ENCODE measurements at regions not wholly inside any gene's neighbourhood (a gene's known extent, or its start where the extent isn't known, plus 50 kb on each side); places are given as distances from the start of the nearest gene placed in this dataset.

DNA sequence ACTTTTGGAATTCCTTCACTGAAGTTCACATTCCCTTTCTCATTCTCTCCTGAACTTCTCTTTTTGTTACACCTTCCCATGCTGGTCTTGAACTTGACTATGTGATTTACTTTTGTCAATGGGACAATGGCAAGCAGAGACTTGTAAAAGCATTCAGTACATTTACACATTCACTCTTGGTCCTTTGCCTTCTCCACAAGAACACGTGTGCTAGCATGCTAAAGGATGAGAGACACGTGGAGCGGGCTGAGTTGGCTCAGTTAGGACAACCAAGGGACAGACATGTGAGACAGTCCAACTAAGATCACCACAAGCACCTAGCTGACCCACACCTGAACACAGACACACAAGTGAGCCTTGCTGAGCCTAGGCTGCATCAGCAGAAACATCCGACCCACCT, 91.3 kb upstream of the PAK5 start:
- H3K27me3 ChIP-seq (ENCODE audit: control insufficient read depth in 2 of 2, insufficient read depth in 2 of 2, low read length in 2 of 2): no peaks in the 10 kb centered on the region
- CTCF ChIA-PET (ENCODE audit: low intra/inter-chr PET ratio): no interaction called here
- no peaks in the 10 kb centered on the region for H3K4me1 ChIP-seq (replicated peaks in 1 of 2; ENCODE audit: control insufficient read depth in 2 of 2, insufficient read depth in 2 of 2, low read length in 2 of 2)
- POLR2A ChIA-PET: no interaction called here
- no peaks in the 10 kb centered on the region for H3K9me3 ChIP-seq (replicated peaks; ENCODE audit: control insufficient read depth, insufficient read depth, low read depth, low read length)
- H3K9ac ChIP-seq (ENCODE audit: insufficient read depth in 1 of 2, low read depth in 2 of 2, low read length in 2 of 2): no peak overlapping the region
- FAIRE-seq (no peak), DNase-seq (ENCODE audit: extremely low read depth in 1 of 4, low spot score in 3 of 4) (no peak), ATAC-seq (no peak)
- no peaks in the 10 kb centered on the region for H3K79me2 ChIP-seq (ENCODE audit: control insufficient read depth, insufficient read depth, low read length)
- TF ChIP-seq MLLT1 (IDR thresholded peaks at IDR 0.05): no peak
- no peak for TF ChIP-seq GTF2F1 (IDR thresholded peaks at IDR 0.05; ENCODE audit: low read depth, low read length)
- TF ChIP-seq HMG20B (CRISPR knock-in tag; IDR thresholded peaks at IDR 0.05): no peak
- H2AFZ ChIP-seq (ENCODE audit: low read depth, low read length): no peak overlapping the region
- H3K4me2 ChIP-seq (ENCODE audit: insufficient read depth, low read length): no peak overlapping the region
- no TSS peak for BruUV-seq (replicated peaks)
- in situ Hi-C loops (cut with MboI) (no loop called here), intact Hi-C loops (cut with micrococcal nuclease) (no loop called here)
- H3K27ac ChIP-seq (ENCODE audit: extremely low read depth, low read depth, low read length): no peak overlapping the region
- no peak overlapping the region for H3K4me3 ChIP-seq
- H3K36me3 ChIP-seq (ENCODE audit: control insufficient read depth, insufficient read depth, low read length): no peaks in the 10 kb centered on the region
- H4K20me1 ChIP-seq (replicated peaks; ENCODE audit: control insufficient read depth, insufficient read depth, low read length): no peaks in the 10 kb centered on the region
- no peaks in the 10 kb centered on the region for H3K9me1 ChIP-seq (ENCODE audit: control insufficient read depth, insufficient read depth, low read length)
- WGBS (ENCODE audit: insufficient coverage, low coverage, missing lambda C conversion rate): 0% methylated on average over 4 of the region's 4 CpGs

DNA sequence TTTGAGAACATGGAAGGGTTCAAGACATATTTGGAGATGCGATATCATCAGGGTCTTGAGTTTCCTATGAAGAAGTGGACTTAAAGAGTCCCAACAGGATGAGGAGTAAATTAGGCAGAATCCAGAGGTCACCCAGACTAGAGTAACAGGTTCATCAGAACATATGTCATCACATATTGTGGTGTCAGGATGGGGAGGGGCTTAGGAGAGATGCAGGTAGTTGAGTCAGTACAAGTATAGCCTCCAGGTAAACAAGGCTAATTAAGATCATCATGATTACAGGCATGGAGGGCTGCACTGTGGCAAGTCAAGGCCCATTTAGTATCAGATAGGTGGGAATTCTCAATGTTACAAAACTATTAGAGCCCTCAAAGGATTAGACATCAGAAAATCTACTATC, 90.1 kb upstream of the PAK5 start:
- BruUV-seq (replicated peaks): no TSS peak
- H3K4me3 ChIP-seq: no peak overlapping the region
- TF ChIP-seq CBX5 (IDR thresholded peaks at IDR 0.05; ENCODE audit: borderline replicate concordance, low read depth): no peak
- TF ChIP-seq KHSRP (IDR thresholded peaks at IDR 0.05): no peak
- TF ChIP-seq, protein P1, sequence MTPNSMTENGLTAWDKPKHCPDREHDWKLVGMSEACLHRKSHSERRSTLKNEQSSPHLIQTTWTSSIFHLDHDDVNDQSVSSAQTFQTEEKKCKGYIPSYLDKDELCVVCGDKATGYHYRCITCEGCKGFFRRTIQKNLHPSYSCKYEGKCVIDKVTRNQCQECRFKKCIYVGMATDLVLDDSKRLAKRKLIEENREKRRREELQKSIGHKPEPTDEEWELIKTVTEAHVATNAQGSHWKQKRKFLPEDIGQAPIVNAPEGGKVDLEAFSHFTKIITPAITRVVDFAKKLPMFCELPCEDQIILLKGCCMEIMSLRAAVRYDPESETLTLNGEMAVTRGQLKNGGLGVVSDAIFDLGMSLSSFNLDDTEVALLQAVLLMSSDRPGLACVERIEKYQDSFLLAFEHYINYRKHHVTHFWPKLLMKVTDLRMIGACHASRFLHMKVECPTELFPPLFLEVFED (CRISPR knock-in tag; conservative IDR thresholded peaks at IDR 0.05): no peak
- TF ChIP-seq ADNP (tag; IDR thresholded peaks at IDR 0.05): no peak
- TF ChIP-seq STAT5A (IDR thresholded peaks at IDR 0.05; ENCODE audit: borderline replicate concordance, low read length): no peak
- TF ChIP-seq, protein P2, sequence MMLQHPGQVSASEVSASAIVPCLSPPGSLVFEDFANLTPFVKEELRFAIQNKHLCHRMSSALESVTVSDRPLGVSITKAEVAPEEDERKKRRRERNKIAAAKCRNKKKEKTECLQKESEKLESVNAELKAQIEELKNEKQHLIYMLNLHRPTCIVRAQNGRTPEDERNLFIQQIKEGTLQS (IDR thresholded peaks at IDR 0.05): no peak
- TF ChIP-seq, protein P2 (CRISPR knock-in tag; conservative IDR thresholded peaks at IDR 0.05): no peak
- TF ChIP-seq NBN (IDR thresholded peaks at IDR 0.05; ENCODE audit: low read depth): no peak
- no peak for TF ChIP-seq MCM7 (IDR thresholded peaks at IDR 0.05)
- TF ChIP-seq RFX1 (IDR thresholded peaks at IDR 0.05): no peak
- TF ChIP-seq HDAC3 (IDR thresholded peaks at IDR 0.05; ENCODE audit: borderline replicate concordance, partially characterized antibody): no peak
- TF ChIP-seq CEBPG (CRISPR knock-in tag; IDR thresholded peaks at IDR 0.05): no peak
- TF ChIP-seq CEBPG (tag; conservative IDR thresholded peaks at IDR 0.05 in 1 of 2, IDR thresholded peaks at IDR 0.05 in 1 of 2): no peak
- no peak for TF ChIP-seq ZC3H11A (IDR thresholded peaks at IDR 0.05; ENCODE audit: low read depth, low read length)

More for the DNA sequence above, 90.1 kb upstream of the PAK5 start:
- no peak for ATAC-seq
- H3K27me3 ChIP-seq (ENCODE audit: control insufficient read depth in 2 of 2, insufficient read depth in 2 of 2, low read length in 2 of 2): no peaks in the 10 kb centered on the region
- H3K9ac ChIP-seq (ENCODE audit: insufficient read depth in 1 of 2, low read depth in 2 of 2, low read length in 2 of 2): no peak overlapping the region
- no peaks in the 10 kb centered on the region for H3K79me2 ChIP-seq (ENCODE audit: control insufficient read depth, insufficient read depth, low read length)
- H2AFZ ChIP-seq (ENCODE audit: low read depth, low read length): no peak overlapping the region
- no peak overlapping the region for H3K4me2 ChIP-seq (ENCODE audit: insufficient read depth, low read length)
- no peak for FAIRE-seq
- no peak overlapping the region for H3K27ac ChIP-seq (ENCODE audit: extremely low read depth, low read depth, low read length)
- intact Hi-C loops (cut with micrococcal nuclease) (no loop called here), in situ Hi-C loops (cut with MboI) (no loop called here)
- 0% methylated on average over 1 of the region's 1 CpG for WGBS (ENCODE audit: insufficient coverage, low coverage, missing lambda C conversion rate)
- H4K20me1 ChIP-seq (replicated peaks; ENCODE audit: control insufficient read depth, insufficient read depth, low read length): no peaks in the 10 kb centered on the region
- no peaks in the 10 kb centered on the region for H3K4me1 ChIP-seq (replicated peaks in 1 of 2; ENCODE audit: control insufficient read depth in 2 of 2, insufficient read depth in 2 of 2, low read length in 2 of 2)
- H3K9me1 ChIP-seq (ENCODE audit: control insufficient read depth, insufficient read depth, low read length): no peaks in the 10 kb centered on the region
- H3K9me3 ChIP-seq (replicated peaks; ENCODE audit: control insufficient read depth, insufficient read depth, low read depth, low read length): no peaks in the 10 kb centered on the region
- no peak for DNase-seq (ENCODE audit: extremely low read depth in 1 of 4, low spot score in 3 of 4)
- H3K36me3 ChIP-seq (ENCODE audit: control insufficient read depth, insufficient read depth, low read length): no peaks in the 10 kb centered on the region
- CTCF ChIA-PET (ENCODE audit: low intra/inter-chr PET ratio): no interaction called here
- POLR2A ChIA-PET: no interaction called here
